Osteoblast (primary cell): ENCODE measurements at regions not wholly inside any gene's neighbourhood (a gene's known extent, or its start where the extent isn't known, plus 50 kb on each side); places are given as distances from the start of the nearest gene placed in this dataset.

Source experiments
- DNase-seq: peaks from one replicate; pipeline ENCODE4 v3.0.0; 2011; ENCODE audit warnings: low spot score, mixed read lengths; ENCODE audit not compliant: insufficient read length; ENCODE audit errors: missing footprints
- H2AFZ ChIP-seq: 2 replicates; pipeline ENCODE4 v1.6.0; 2011; ENCODE audit warnings: mild to moderate bottlenecking, low read length
- H3K27ac ChIP-seq: 2 replicates; pipeline ENCODE4 v1.5.1; 2011; ENCODE audit warnings: mild to moderate bottlenecking, low read depth, low read length, moderate library complexity
- H3K27me3 ChIP-seq: 2 replicates; pipeline ENCODE4 v1.6.0; 2012; ENCODE audit warnings: mild to moderate bottlenecking, control low read depth, inconsistent platforms, low read length, moderate library complexity; ENCODE audit not compliant: insufficient read depth
- H3K36me3 ChIP-seq: 2 replicates; pipeline ENCODE4 v1.5.1; 2011; ENCODE audit warnings: mild to moderate bottlenecking, low read length, control low read depth, moderate library complexity; ENCODE audit not compliant: insufficient read depth
- H3K4me1 ChIP-seq: 2 replicates; pipeline ENCODE4 v1.5.1; 2011; ENCODE audit warnings: mild to moderate bottlenecking, low read length, control low read depth, moderate library complexity; ENCODE audit not compliant: insufficient read depth
- H3K4me2 ChIP-seq: 2 replicates; pipeline ENCODE4 v1.6.0; 2011; ENCODE audit warnings: mild to moderate bottlenecking, low read length; ENCODE audit not compliant: insufficient read depth
- H3K4me3 ChIP-seq: fragments of 200-600 bp; sonication (generic); 3 replicates; pipeline ENCODE4 v1.5.1; 2012; ENCODE audit warnings: mild to moderate bottlenecking, low read length, inconsistent platforms; ENCODE audit not compliant: insufficient read depth
- H3K79me2 ChIP-seq: 2 replicates; pipeline ENCODE4 v1.6.0; 2012; ENCODE audit warnings: mild to moderate bottlenecking, low read length, control low read depth, inconsistent platforms; ENCODE audit not compliant: insufficient read depth
- H3K9me3 ChIP-seq: 2 replicates; pipeline ENCODE4 v1.5.1; 2011; ENCODE audit warnings: low read depth, low read length, control low read depth
- H4K20me1 ChIP-seq: 2 replicates; pipeline ENCODE4 v1.6.0; 2012; ENCODE audit warnings: mild to moderate bottlenecking, low read length, control low read depth; ENCODE audit not compliant: insufficient read depth
- CTCF ChIP-seq: IDR thresholded peaks from 2 replicates; pipeline ENCODE4 v1.5.1; 2011; ENCODE audit warnings: mild to moderate bottlenecking, low read depth, low read length, moderate library complexity; ENCODE audit errors: extremely low read depth

DNA sequence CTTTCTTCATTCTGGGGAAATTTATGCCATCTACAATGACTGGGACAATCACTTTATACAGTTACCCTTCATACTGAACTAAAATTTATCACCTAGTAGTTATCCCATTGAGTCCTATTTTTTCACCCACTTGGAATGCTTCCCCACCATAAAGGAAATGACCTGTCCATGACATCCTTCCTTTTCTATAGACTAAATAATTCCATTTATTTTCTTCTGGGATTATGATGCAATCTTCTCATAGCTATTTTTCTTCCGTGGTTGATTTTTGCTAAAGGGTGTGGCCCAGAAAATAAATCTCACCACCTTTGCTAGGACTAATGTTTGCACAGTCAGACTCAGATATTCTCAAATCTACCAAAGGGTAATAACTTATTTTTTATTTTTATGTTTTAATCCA is 186.1 kb upstream of the NRXN1 start:
- peak; percentile 17 for DNase-seq
- Histone ChIP-seq H3K4me2 (no peak overlapping the region), H3K4me1 (no peaks in the 10 kb centered on the region), H3K36me3 (no peaks in the 10 kb centered on the region), H3K79me2 (no peaks in the 10 kb centered on the region), H2AFZ (no peak overlapping the region), H3K27me3 (no peaks in the 10 kb centered on the region), H3K4me3 (no peak overlapping the region), H4K20me1 (no peaks in the 10 kb centered on the region), H3K9me3 (no peaks in the 10 kb centered on the region), H3K27ac (no peak overlapping the region)
- no peak for TF ChIP-seq CTCF

DNA sequence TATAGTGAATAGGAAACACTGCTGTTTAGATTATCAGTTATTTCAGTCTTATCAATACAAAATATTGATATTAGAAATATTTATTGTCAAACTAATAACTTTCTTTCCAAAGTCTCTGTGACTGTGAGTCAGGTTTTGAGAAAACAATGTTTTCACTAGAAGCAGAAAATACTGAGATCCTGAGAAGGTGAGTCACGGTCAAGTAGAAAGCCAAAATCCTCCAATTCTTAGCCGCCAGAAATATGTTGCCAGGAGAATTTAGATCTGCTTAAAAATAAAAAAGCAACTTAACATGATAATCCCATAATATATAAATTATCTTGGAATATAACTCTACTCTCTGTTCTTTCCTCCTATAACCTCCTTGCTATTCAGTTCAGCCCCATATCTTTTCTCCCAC is 181.9 kb upstream of the NRXN1 start:
- H2AFZ ChIP-seq: no peak overlapping the region
- H3K4me2 ChIP-seq: no peak overlapping the region
- H3K27ac ChIP-seq: no peak overlapping the region
- no peaks in the 10 kb centered on the region for H3K79me2 ChIP-seq
- no peaks in the 10 kb centered on the region for H3K4me1 ChIP-seq
- H3K27me3 ChIP-seq: no peaks in the 10 kb centered on the region
- no peak for DNase-seq
- H4K20me1 ChIP-seq: no peaks in the 10 kb centered on the region
- no peaks in the 10 kb centered on the region for H3K9me3 ChIP-seq
- TF ChIP-seq CTCF: no peak
- no peaks in the 10 kb centered on the region for H3K36me3 ChIP-seq
- no peak overlapping the region for H3K4me3 ChIP-seq

DNA sequence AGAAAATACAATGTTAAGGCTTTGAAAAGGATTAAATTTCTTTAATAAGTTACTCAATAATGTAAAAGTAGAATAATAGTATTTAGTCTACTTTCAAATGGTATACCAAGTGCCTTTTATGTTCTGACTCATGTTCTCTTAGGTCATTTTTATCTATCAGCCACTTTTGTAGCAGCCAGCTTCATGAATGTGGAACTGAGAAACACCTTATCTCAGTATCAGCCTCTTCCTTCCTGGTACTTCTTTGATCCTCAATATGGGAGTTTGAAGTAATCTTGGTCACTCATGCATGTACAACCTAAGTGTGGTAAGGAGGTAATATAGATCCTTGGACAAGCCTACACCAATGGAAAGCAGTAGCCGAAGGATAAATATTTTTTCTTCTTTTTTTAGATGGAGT is 180.4 kb upstream of the NRXN1 start:
- Histone ChIP-seq H3K9me3 (no peaks in the 10 kb centered on the region), H3K4me2 (no peak overlapping the region)
- no peak for TF ChIP-seq CTCF

GRCh38 chr2:51208521-51208920 is 176.6 kb upstream of the NRXN1 start:
- H3K27me3 ChIP-seq: no peaks in the 10 kb centered on the region

More for the DNA sequence above, 180.4 kb upstream of the NRXN1 start:
- H4K20me1 ChIP-seq: no peaks in the 10 kb centered on the region
- H3K27me3 ChIP-seq: no peaks in the 10 kb centered on the region
- no peak overlapping the region for H3K27ac ChIP-seq
- H3K4me3 ChIP-seq: no peak overlapping the region
- no peak overlapping the region for H2AFZ ChIP-seq
- H3K36me3 ChIP-seq: no peaks in the 10 kb centered on the region
- no peaks in the 10 kb centered on the region for H3K79me2 ChIP-seq
- H3K4me1 ChIP-seq: no peaks in the 10 kb centered on the region
- no peak for DNase-seq

More at GRCh38 chr2:51208521-51208920, 176.6 kb upstream of the NRXN1 start:
- Histone ChIP-seq H3K9me3 (no peaks in the 10 kb centered on the region), H3K36me3 (no peaks in the 10 kb centered on the region), H3K4me3 (no peak overlapping the region), H3K4me2 (no peak overlapping the region), H2AFZ (no peak overlapping the region), H3K79me2 (no peaks in the 10 kb centered on the region), H3K27ac (no peak overlapping the region), H4K20me1 (no peaks in the 10 kb centered on the region), H3K4me1 (no peaks in the 10 kb centered on the region)
- no peak for DNase-seq
- TF ChIP-seq CTCF: no peak
